ENCODE measurements at regions not wholly inside any gene's neighbourhood (a gene's known extent, or its start where the extent isn't known, plus 50 kb on each side); places are given as distances from the start of the nearest gene placed in this dataset.
A peak's percentile ranks its signal among the peaks of the same experiment; 100 is the strongest.

DNA sequence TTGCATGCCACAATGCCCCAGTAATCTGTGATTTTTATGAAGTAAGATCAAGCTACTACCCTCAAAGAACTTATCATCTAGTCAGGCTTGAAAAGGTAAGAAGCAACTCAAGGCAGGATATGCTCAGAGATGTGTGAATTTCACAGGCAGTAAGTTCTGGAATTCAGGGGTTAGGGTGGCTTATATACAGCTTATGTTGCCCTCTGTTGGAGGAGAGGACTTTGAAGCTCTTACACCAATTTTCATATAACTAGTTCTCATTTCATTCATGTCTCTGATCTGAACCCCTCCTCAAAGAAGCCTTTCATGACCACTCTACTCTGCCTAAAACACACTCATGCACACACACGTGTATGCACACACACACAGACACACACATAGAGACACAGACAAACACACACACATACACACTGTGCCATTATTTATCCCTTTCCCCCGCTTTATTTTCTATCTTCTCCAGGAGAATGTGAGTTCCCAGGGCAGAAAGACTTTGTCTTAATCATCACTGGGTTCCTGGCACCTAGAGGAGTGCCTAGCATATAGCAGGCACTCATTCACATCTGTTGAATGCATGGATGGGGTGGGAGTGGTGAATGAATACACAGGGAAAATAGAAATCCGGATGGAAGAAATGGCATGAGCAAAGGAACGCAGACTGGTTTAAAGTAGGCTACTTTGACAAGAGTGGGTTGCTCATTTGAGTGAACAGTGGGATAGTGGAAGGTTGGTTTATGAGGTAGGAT is 220.7 kb upstream of the ZBED5 start:
- TF ChIP-seq, protein P1, sequence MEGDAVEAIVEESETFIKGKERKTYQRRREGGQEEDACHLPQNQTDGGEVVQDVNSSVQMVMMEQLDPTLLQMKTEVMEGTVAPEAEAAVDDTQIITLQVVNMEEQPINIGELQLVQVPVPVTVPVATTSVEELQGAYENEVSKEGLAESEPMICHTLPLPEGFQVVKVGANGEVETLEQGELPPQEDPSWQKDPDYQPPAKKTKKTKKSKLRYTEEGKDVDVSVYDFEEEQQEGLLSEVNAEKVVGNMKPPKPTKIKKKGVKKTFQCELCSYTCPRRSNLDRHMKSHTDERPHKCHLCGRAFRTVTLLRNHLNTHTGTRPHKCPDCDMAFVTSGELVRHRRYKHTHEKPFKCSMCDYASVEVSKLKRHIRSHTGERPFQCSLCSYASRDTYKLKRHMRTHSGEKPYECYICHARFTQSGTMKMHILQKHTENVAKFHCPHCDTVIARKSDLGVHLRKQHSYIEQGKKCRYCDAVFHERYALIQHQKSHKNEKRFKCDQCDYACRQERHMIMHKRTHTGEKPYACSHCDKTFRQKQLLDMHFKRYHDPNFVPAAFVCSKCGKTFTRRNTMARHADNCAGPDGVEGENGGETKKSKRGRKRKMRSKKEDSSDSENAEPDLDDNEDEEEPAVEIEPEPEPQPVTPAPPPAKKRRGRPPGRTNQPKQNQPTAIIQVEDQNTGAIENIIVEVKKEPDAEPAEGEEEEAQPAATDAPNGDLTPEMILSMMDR (IDR thresholded peaks at IDR 0.05; ENCODE audit: control insufficient read depth, insufficient read depth, low read depth, low read length, missing control alignments): peak; percentile 19
- DNase-seq (ENCODE audit: low read depth): no peak

DNA sequence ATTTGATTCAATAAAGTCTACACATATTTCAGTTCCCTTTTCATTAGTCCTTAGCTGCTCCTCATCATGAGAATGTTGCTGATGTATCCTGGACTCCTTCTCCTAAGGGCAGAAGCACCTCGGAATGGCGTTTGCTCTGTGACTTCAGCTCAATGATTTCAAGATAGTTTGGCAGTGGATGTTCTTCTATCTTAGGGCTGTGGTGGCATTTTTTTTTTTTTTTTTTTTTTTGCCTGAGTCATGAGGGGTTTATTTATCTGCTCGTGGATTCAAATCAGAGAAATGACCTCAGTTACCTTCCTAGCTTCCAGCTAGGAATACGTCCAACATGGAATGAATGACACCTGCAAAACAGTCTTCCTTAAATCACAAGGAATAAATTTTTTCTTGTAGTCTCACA is 220.0 kb upstream of the ZBED5 start:
- TF ChIP-seq, protein P1 (IDR thresholded peaks at IDR 0.05; ENCODE audit: control insufficient read depth, insufficient read depth, low read depth, low read length, missing control alignments): no peak
- no peak overlapping the region for H3K4me3 ChIP-seq (ENCODE audit: control insufficient read depth, low read depth, low read length)
- DNase-seq (ENCODE audit: low read depth): no peak

More for the DNA sequence above, 220.7 kb upstream of the ZBED5 start:
- no peak overlapping the region for H3K4me3 ChIP-seq (ENCODE audit: control insufficient read depth, low read depth, low read length)

DNA sequence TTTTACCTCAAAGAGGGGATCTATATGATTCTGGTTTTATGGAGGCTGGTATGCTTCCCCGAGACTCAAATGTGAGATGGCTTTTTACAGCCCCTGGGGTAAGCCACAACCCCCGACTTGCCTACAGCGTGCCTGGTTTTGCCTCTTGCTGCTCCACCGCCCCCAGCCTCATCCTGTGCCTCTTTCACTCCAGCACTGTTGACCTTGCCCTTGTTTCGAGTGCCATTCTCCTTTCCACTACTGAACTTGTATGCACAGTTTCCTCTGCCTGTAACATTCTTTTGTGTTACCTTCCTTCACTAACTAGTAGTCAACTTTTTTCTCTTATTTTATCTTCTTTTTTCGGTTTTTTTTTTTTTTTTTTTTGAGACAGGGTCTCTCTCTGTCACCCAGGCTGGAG is 219.0 kb upstream of the ZBED5 start:
- no peak overlapping the region for H3K4me3 ChIP-seq (ENCODE audit: control insufficient read depth, low read depth, low read length)
- no peak for DNase-seq (ENCODE audit: low read depth)
- TF ChIP-seq, protein P1 (IDR thresholded peaks at IDR 0.05; ENCODE audit: control insufficient read depth, insufficient read depth, low read depth, low read length, missing control alignments): no peak

DNA sequence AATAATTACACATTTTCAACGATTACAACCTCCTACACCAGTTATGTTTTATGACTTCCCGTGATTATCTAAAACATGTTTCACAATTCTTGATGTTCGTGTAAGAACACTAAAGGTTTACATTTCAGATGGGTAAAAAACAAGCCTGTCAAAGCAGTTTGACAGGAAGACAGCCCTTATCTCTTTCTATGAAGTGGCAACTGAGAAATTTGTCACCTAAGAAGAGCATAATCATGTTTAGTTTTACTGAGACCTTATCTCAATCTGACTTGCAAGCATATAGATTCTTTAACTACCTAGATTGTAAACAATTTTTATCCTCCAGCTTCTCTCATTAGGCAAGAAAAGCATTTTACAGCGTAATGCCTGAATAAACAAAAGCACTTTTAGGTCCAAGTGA is 218.4 kb upstream of the ZBED5 start:
- no peak for DNase-seq (ENCODE audit: low read depth)
- no peak overlapping the region for H3K4me3 ChIP-seq (ENCODE audit: control insufficient read depth, low read depth, low read length)
- TF ChIP-seq, protein P1 (IDR thresholded peaks at IDR 0.05; ENCODE audit: control insufficient read depth, insufficient read depth, low read depth, low read length, missing control alignments): no peak

DNA sequence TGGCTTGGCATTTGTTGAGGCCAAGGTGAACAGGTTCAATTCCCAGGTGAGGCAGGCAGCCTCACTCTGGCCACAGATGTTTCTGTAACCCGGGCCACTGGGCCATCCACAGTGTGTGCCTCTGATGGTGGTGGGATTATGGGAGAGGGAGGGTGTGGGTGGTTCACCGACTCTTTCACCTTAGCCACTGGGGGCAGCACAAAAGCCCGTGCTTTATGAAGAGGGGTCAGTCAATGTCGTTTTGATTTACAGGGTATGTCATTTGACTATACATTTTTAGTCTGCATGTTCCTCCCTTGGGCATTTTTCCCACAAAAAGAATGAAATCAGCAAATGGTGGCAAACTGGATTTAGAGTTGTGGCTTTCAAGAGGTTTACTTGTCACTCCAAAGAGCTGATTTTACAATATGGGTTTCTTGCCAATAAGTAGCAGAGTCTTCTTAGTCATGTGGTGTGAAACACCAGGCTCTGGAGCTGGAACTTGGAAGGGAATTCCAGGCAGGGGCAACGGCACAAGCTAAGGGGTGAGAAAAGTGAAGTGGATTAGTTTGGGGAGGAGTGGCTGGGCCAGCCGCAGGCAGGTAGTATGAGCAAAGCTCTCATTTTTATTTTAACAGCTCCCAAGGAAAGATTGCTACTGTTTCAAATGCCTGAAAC is 217.8 kb upstream of the ZBED5 start:
- DNase-seq (ENCODE audit: low read depth): no peak
- H3K4me3 ChIP-seq (ENCODE audit: control insufficient read depth, low read depth, low read length): no peak overlapping the region
- TF ChIP-seq, protein P1 (IDR thresholded peaks at IDR 0.05; ENCODE audit: control insufficient read depth, insufficient read depth, low read depth, low read length, missing control alignments): no peak

DNA sequence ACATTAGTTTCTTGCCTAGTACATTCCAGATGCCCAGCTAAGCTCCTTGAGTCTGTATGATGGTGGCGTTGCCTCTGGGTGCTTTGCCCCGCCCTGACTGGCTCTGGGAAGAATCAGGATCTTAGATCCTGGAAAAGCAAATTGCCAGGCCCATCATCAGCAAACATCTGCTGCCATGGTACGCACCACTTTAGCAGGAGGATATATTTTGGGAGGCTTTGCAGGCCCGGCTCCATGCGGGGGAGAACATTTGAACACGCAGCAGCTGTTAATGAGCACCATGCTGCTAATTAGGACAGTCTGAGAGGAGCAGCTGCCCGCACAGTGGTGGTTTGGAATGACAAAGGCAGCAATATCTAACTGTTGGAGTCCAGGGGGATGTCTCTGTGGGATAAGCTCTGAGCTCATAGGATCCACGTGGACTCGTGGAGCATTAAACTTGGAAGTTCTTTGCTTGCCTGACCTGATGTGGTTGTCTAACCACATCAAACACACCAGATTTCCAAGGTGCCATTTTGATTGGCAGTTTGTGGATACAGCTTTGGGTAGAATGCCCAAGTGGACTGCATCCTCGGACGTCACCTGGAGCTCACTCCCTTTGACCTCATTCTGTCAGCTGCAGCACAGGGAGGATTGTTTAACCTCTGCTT is 217.0 kb upstream of the ZBED5 start:
- H3K4me3 ChIP-seq (ENCODE audit: control insufficient read depth, low read depth, low read length): no peak overlapping the region
- TF ChIP-seq, protein P1 (IDR thresholded peaks at IDR 0.05; ENCODE audit: control insufficient read depth, insufficient read depth, low read depth, low read length, missing control alignments): no peak
- no peak for DNase-seq (ENCODE audit: low read depth)

Data from AG09309 (cell line).